Panc1 (cell line): ENCODE measurements at regions not wholly inside any gene's neighbourhood (a gene's known extent, or its start where the extent isn't known, plus 50 kb on each side); places are given as distances from the start of the nearest gene placed in this dataset.

Source experiments
- ATAC-seq: fragments of 200-7000 bp; cut with Tn5 transposase; 2 replicates; pipeline ENCODE4 v1.9.1; 2020; ENCODE audit warnings: mild to moderate bottlenecking, moderate library complexity
- BruUV-seq: library from RNA; stranded (reverse); fragments of 400-500 nt; replicated peaks from 2 replicates; lab custom pipeline; 2021; lab: Mats Ljungman, UMichigan
- CTCF ChIA-PET: fragments of 300-600 bp; sonication (Branson Sonifier 250); formaldehyde crosslinking; loops from one replicate; lab custom pipeline; 2022; ENCODE audit warnings: antibody characterized with exemption; lab: Charles Lee
- POLR2A ChIA-PET: fragments of 300-600 bp; sonication (Branson Sonifier 250); formaldehyde crosslinking; loops from one replicate; lab custom pipeline; 2022; ENCODE audit warnings: antibody characterized with exemption; lab: Charles Lee
- DNase-seq: peaks from one replicate; pipeline ENCODE4 v3.0.0-alpha.2; 2010; ENCODE audit warnings: low read depth, low spot score
- H3K27ac ChIP-seq: 2 replicates; pipeline ENCODE4 v1.5.1; 2011; ENCODE audit warnings: mild to moderate bottlenecking, low read length, inconsistent platforms
- H3K27me3 ChIP-seq: fragments of 200-500 bp; sonication (Bioruptor generic); 2 replicates; pipeline ENCODE4 v1.6.0; 2014; ENCODE audit warnings: low read length, inconsistent platforms; ENCODE audit not compliant: control insufficient read depth, insufficient read depth
- H3K36me3 ChIP-seq: fragments of 200-500 bp; sonication (Bioruptor generic); 2 replicates; pipeline ENCODE4 v1.5.1; 2014; ENCODE audit warnings: inconsistent platforms, mild to moderate bottlenecking, low read length, moderate library complexity; ENCODE audit not compliant: control insufficient read depth, insufficient read depth
- H3K4me1 ChIP-seq: 2 replicates; pipeline ENCODE4 v1.5.1; 2011; ENCODE audit warnings: inconsistent platforms, mild to moderate bottlenecking, low read length, moderate library complexity; ENCODE audit not compliant: control insufficient read depth, insufficient read depth
- H3K4me3 ChIP-seq, 2 experiments: 2 replicates each; pipeline ENCODE4 v1.5.1; 2011 to 2012; ENCODE audit warnings: low read depth in 2 of 2, low read length in 2 of 2, mild to moderate bottlenecking in 2 of 2, inconsistent platforms in 1 of 2, moderate library complexity in 1 of 2
- H3K9me3 ChIP-seq: fragments of 200-500 bp; sonication (Bioruptor generic); 2 replicates; pipeline ENCODE4 v1.5.1; 2014; ENCODE audit warnings: low read depth, mild to moderate bottlenecking, inconsistent platforms, low read length, moderate library complexity; ENCODE audit not compliant: control insufficient read depth, insufficient read depth
- POLR2AphosphoS5 ChIP-seq: IDR thresholded peaks from 2 replicates; pipeline ENCODE4 v1.6.1; 2012; ENCODE audit warnings: mild to moderate bottlenecking, low read depth, low read length, moderate library complexity
- SIN3A ChIP-seq: IDR thresholded peaks from 2 replicates; pipeline ENCODE4 v1.6.1; 2012; ENCODE audit warnings: low read depth, mild to moderate bottlenecking, low read length, moderate library complexity, borderline replicate concordance; ENCODE audit not compliant: insufficient read depth
- TCF7L2 ChIP-seq: IDR thresholded peaks from 2 replicates; pipeline ENCODE4 v1.6.1; 2011; ENCODE audit warnings: mild to moderate bottlenecking, low read depth, low read length, inconsistent platforms
- in situ Hi-C: cut with HindIII; loops from 2 replicates; pipeline ENCODE4 v1.10.0; 2016; ENCODE audit warnings: low sequenced_read_pairs, low pct_unique_long_range_greater_than_20kb
- intact Hi-C: fragments of 100-400 bp; cut with micrococcal nuclease; formaldehyde crosslinking; loops from one replicate; pipeline ENCODE4 v1.10.0; 2022; ENCODE audit not compliant: unreplicated experiment
- TF ChIP-seq, protein P1 (sequence below): fragments of 450-650 bp; IDR thresholded peaks from 2 replicates; pipeline ENCODE4 v1.5.1; 2017; ENCODE audit warnings: mild to moderate bottlenecking
- TF ChIP-seq, protein P2 (sequence below), 2 experiments: IDR thresholded peaks; 2 replicates each; pipeline ENCODE4 v1.6.1; 2011 to 2012; ENCODE audit warnings: low read depth in 2 of 2, control low read depth in 1 of 2, low read length in 1 of 2, mild to moderate bottlenecking in 1 of 2, moderate library complexity in 1 of 2; ENCODE audit not compliant: insufficient read depth in 1 of 2

DNA sequence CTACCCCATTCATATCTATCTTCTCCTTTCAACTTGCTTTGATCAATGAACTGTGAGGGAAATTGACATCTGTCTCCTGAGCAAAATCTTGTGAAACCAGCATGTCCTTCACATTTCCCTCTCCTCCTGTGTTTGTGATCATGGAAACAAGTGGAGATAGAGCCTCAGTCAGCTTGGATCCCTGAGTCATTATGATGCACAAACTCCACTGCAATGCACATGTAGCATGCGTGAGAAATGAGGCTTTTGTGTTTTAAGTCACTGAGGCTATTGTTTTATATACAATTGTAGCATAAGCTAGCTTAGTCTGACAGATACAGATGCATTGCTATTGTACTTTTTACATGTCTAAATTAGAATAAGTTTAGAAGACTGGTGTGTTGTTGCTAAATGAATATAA is 85.2 kb upstream of the HNMT start:
- intact Hi-C loops (no loop called here), in situ Hi-C loops (no loop called here)
- H3K9me3 ChIP-seq: no peaks in the 10 kb centered on the region
- BruUV-seq: no TSS peak
- no peak overlapping the region for H3K4me3 ChIP-seq
- ATAC-seq (no peak), DNase-seq (no peak)
- peaks cover 2% of the 10 kb centered on the region for H3K27me3 ChIP-seq
- H3K27ac ChIP-seq: no peak overlapping the region
- CTCF ChIA-PET: no interaction called here
- H3K36me3 ChIP-seq: no peaks in the 10 kb centered on the region
- no peaks in the 10 kb centered on the region for H3K4me1 ChIP-seq
- POLR2A ChIA-PET: no interaction called here
- TF ChIP-seq, protein P1, sequence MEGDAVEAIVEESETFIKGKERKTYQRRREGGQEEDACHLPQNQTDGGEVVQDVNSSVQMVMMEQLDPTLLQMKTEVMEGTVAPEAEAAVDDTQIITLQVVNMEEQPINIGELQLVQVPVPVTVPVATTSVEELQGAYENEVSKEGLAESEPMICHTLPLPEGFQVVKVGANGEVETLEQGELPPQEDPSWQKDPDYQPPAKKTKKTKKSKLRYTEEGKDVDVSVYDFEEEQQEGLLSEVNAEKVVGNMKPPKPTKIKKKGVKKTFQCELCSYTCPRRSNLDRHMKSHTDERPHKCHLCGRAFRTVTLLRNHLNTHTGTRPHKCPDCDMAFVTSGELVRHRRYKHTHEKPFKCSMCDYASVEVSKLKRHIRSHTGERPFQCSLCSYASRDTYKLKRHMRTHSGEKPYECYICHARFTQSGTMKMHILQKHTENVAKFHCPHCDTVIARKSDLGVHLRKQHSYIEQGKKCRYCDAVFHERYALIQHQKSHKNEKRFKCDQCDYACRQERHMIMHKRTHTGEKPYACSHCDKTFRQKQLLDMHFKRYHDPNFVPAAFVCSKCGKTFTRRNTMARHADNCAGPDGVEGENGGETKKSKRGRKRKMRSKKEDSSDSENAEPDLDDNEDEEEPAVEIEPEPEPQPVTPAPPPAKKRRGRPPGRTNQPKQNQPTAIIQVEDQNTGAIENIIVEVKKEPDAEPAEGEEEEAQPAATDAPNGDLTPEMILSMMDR: no peak
- TF ChIP-seq, protein P2, sequence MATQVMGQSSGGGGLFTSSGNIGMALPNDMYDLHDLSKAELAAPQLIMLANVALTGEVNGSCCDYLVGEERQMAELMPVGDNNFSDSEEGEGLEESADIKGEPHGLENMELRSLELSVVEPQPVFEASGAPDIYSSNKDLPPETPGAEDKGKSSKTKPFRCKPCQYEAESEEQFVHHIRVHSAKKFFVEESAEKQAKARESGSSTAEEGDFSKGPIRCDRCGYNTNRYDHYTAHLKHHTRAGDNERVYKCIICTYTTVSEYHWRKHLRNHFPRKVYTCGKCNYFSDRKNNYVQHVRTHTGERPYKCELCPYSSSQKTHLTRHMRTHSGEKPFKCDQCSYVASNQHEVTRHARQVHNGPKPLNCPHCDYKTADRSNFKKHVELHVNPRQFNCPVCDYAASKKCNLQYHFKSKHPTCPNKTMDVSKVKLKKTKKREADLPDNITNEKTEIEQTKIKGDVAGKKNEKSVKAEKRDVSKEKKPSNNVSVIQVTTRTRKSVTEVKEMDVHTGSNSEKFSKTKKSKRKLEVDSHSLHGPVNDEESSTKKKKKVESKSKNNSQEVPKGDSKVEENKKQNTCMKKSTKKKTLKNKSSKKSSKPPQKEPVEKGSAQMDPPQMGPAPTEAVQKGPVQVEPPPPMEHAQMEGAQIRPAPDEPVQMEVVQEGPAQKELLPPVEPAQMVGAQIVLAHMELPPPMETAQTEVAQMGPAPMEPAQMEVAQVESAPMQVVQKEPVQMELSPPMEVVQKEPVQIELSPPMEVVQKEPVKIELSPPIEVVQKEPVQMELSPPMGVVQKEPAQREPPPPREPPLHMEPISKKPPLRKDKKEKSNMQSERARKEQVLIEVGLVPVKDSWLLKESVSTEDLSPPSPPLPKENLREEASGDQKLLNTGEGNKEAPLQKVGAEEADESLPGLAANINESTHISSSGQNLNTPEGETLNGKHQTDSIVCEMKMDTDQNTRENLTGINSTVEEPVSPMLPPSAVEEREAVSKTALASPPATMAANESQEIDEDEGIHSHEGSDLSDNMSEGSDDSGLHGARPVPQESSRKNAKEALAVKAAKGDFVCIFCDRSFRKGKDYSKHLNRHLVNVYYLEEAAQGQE (IDR thresholded peaks at IDR 0.05; ENCODE audit: insufficient read depth in 1 of 2, low read depth in 2 of 2, low read length in 1 of 2): no peak
- no peak for TF ChIP-seq POLR2AphosphoS5
- no peak for TF ChIP-seq SIN3A
- no peak for TF ChIP-seq TCF7L2

DNA sequence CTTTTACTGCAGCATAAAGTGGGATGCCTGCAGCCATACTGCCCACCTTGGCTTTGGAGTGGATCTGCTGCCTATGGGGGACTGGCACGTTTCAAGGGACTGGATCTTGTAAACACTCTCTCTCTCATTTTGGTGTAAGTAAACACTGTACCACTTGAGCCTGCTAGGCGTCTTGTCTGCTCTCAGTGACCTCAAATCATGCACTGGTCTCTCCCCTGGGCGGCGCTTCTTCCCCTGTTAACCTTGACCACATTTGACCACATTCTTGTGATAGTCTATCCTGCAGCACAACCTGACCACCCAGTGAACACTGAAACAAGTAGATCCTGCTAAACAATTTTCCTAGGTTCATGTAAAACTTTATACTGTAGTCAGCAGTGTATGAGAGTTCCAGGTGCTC is 82.6 kb upstream of the HNMT start:
- no TSS peak for BruUV-seq
- intact Hi-C loops (no loop called here), in situ Hi-C loops (no loop called here)
- DNase-seq (no peak), ATAC-seq (no peak)
- TF ChIP-seq, protein P2 (IDR thresholded peaks at IDR 0.05; ENCODE audit: insufficient read depth in 1 of 2, low read depth in 2 of 2, low read length in 1 of 2): no peak
- TF ChIP-seq POLR2AphosphoS5: no peak
- TF ChIP-seq, protein P1: no peak
- no peak for TF ChIP-seq TCF7L2
- no peak for TF ChIP-seq SIN3A
- H3K36me3 ChIP-seq: no peaks in the 10 kb centered on the region
- no peaks in the 10 kb centered on the region for H3K9me3 ChIP-seq
- CTCF ChIA-PET: no interaction called here
- POLR2A ChIA-PET: no interaction called here
- no peak overlapping the region for H3K27ac ChIP-seq
- H3K4me1 ChIP-seq: no peaks in the 10 kb centered on the region
- peaks cover 2% of the 10 kb centered on the region for H3K27me3 ChIP-seq
- H3K4me3 ChIP-seq: no peak overlapping the region
